ENCODE measurements at regions not wholly inside any gene's neighbourhood (a gene's known extent, or its start where the extent isn't known, plus 50 kb on each side); places are given as distances from the start of the nearest gene placed in this dataset.
A peak's percentile ranks its signal among the peaks of the same experiment; 100 is the strongest.

GRCh38 chr11:95353706-95354105 lies 122.7 kb upstream of the SESN3 start:
- peaks cover 0 to 8% (median 3%) of the 10 kb centered on the region in 3 donors for H3K4me1 ChIP-seq
- no peak for TF ChIP-seq POLR2A (IDR thresholded peaks at IDR 0.05)
- TF ChIP-seq, protein P1, sequence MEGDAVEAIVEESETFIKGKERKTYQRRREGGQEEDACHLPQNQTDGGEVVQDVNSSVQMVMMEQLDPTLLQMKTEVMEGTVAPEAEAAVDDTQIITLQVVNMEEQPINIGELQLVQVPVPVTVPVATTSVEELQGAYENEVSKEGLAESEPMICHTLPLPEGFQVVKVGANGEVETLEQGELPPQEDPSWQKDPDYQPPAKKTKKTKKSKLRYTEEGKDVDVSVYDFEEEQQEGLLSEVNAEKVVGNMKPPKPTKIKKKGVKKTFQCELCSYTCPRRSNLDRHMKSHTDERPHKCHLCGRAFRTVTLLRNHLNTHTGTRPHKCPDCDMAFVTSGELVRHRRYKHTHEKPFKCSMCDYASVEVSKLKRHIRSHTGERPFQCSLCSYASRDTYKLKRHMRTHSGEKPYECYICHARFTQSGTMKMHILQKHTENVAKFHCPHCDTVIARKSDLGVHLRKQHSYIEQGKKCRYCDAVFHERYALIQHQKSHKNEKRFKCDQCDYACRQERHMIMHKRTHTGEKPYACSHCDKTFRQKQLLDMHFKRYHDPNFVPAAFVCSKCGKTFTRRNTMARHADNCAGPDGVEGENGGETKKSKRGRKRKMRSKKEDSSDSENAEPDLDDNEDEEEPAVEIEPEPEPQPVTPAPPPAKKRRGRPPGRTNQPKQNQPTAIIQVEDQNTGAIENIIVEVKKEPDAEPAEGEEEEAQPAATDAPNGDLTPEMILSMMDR (IDR thresholded peaks at IDR 0.05) = no peak
- no peaks in the 10 kb centered on the region for H3K27me3 ChIP-seq
- H3K4me3 ChIP-seq = no peak overlapping the region
- H3K36me3 ChIP-seq = no peaks in the 10 kb centered on the region
- intact Hi-C loops (cut with DNase I) = no loop called here
- H3K9me3 ChIP-seq = peaks cover 0 to 12% (median 0%) of the 10 kb centered on the region in 3 donors
- H3K27ac ChIP-seq = no peak overlapping the region
- no peak for DNase-seq

- intact Hi-C loops (cut with DNase I) = no loop called here
- DNase-seq = no peak
- Histone ChIP-seq H3K36me3 (no peaks in the 10 kb centered on the region), H3K9me3 (peaks cover 0 to 12% (median 0%) of the 10 kb centered on the region in 3 donors), H3K4me3 (no peak overlapping the region), H3K4me1 (no peaks in the 10 kb centered on the region), H3K27me3 (no peaks in the 10 kb centered on the region), H3K27ac (no peak overlapping the region)
- no peak for TF ChIP-seq POLR2A (IDR thresholded peaks at IDR 0.05)
- TF ChIP-seq, protein P1 (IDR thresholded peaks at IDR 0.05) = no peak
- 67 to 73% methylated on average over 2 of the region's 2 CpGs for WGBS, 2 donors
Observed at GRCh38 chr11:95352733-95353346, 121.8 kb upstream of the SESN3 start.

GRCh38 chr11:95349345-95349942 lies 118.4 kb upstream of the SESN3 start:
- no peak for DNase-seq
- Histone ChIP-seq H3K27ac (no peak overlapping the region), H3K4me1 (peaks cover 0 to 31% (median 3%) of the 10 kb centered on the region in 3 donors), H3K36me3 (no peaks in the 10 kb centered on the region), H3K9me3 (peaks cover 0 to 12% (median 0%) of the 10 kb centered on the region in 3 donors), H3K4me3 (no peak overlapping the region), H3K27me3 (no peaks in the 10 kb centered on the region)
- no peak for TF ChIP-seq POLR2A (IDR thresholded peaks at IDR 0.05)
- TF ChIP-seq, protein P1 (IDR thresholded peaks at IDR 0.05) = no peak
- intact Hi-C loops (cut with DNase I) = loop anchor here (10.0 kb wide), 1 partner anchor 355 kb away; no protein-coding TSS in a partner anchor

DNA sequence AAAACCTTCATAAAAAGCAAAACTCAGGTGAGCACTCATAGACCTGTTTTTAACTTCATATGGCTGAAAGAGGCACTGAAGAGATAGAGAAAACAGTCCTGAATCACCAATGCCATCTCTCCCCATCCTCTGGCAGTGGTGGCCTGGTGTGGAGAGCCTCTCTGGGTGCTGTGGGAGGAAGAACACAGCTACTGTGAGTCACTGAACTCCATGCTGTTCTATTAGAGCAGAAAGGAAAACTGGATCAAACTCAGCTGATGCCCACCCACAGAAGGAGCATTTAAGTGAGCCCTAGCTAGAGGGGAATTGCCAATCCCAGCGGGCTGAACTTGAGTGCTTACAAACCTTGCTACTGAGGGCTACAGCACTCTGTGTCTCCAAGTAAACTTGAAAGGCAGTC lies 115.3 kb upstream of the SESN3 start:
- intact Hi-C loops (cut with DNase I) = loop anchor here (10.0 kb wide), 1 partner anchor 359 kb away; no protein-coding TSS in a partner anchor

DNA sequence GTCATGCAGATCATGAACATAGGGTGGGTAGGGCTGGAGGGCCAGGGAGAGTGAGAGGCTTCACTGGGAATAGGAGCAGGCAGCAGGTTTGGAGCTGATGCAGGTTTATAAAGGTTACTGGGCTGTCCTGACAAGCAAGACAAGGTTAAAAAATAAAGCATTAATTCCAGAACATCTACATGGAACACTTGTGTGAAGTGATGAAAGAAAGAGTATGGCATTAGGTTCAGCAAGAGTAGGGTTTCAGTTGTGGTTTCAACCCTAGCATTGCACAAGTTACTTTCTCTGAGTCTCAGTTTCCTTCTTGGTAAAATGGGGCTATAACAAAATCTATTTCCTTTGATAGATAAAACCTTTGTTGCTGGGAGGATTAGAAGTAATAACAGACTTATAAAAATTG lies 114.6 kb upstream of the SESN3 start:
- no peak for TF ChIP-seq POLR2A (IDR thresholded peaks at IDR 0.05)
- TF ChIP-seq, protein P1 (IDR thresholded peaks at IDR 0.05) = no peak
- no peak for DNase-seq

More for the DNA sequence above, 115.3 kb upstream of the SESN3 start:
- Histone ChIP-seq H3K4me1 (peaks cover 4 to 36% (median 6%) of the 10 kb centered on the region in 3 donors), H3K27ac (no peak overlapping the region), H3K36me3 (no peaks in the 10 kb centered on the region), H3K9me3 (peaks cover 0 to 12% (median 0%) of the 10 kb centered on the region in 3 donors), H3K27me3 (no peaks in the 10 kb centered on the region), H3K4me3 (no peak overlapping the region)
- TF ChIP-seq POLR2A (IDR thresholded peaks at IDR 0.05) = no peak
- TF ChIP-seq, protein P1 (IDR thresholded peaks at IDR 0.05) = no peak
- no peak for DNase-seq
- 83 to 100% methylated on average over 1 of the region's 1 CpG for WGBS, 2 donors

More for the DNA sequence above, 114.6 kb upstream of the SESN3 start:
- Histone ChIP-seq H3K27me3 (no peaks in the 10 kb centered on the region), H3K36me3 (no peaks in the 10 kb centered on the region), H3K9me3 (peaks cover 0 to 12% (median 0%) of the 10 kb centered on the region in 3 donors), H3K27ac (peak overlapping the region in 1 of 4 donors; percentile 36), H3K4me1 (peaks cover 5 to 42% (median 10%) of the 10 kb centered on the region in 3 donors), H3K4me3 (no peak overlapping the region)
- intact Hi-C loops (cut with DNase I) = loop anchor here (10.0 kb wide), 1 partner anchor 359 kb away; no protein-coding TSS in a partner anchor

Measured in esophagus squamous epithelium (tissue), 5 donors.